HAP-1 (cell line): ENCODE measurements at regions not wholly inside any gene's neighbourhood (a gene's known extent, or its start where the extent isn't known, plus 50 kb on each side); places are given as distances from the start of the nearest gene placed in this dataset.

Experiments
- DNase-seq, 2 experiments: peaks; one replicate each; pipeline ENCODE4 v3.0.0-alpha.2; 2016 to 2020; ENCODE audit warnings: low spot score in 2 of 2
- H3K27me3 ChIP-seq: fragments of 250-450 bp; sonication (Bioruptor Pico); 2 replicates; pipeline ENCODE4 v1.5.1; 2020; ENCODE audit warnings: low read depth, mild to moderate bottlenecking, moderate library complexity
- H3K36me3 ChIP-seq: fragments of 250-450 bp; sonication (Bioruptor Pico); replicated peaks from 2 replicates; pipeline ENCODE4 v1.5.1; 2020; ENCODE audit warnings: mild to moderate bottlenecking
- H3K4me1 ChIP-seq: fragments of 250-450 bp; sonication (Bioruptor Pico); 2 replicates; pipeline ENCODE4 v1.5.1; 2020; ENCODE audit warnings: mild to moderate bottlenecking
- H3K4me3 ChIP-seq: fragments of 250-450 bp; sonication (Bioruptor Pico); 2 replicates; pipeline ENCODE4 v1.5.1; 2020; ENCODE audit warnings: mild to moderate bottlenecking, moderate library complexity
- H3K9me3 ChIP-seq: fragments of 250-450 bp; sonication (Bioruptor Pico); 2 replicates; pipeline ENCODE4 v1.5.1; 2020; ENCODE audit warnings: mild to moderate bottlenecking, moderate library complexity
- in situ Hi-C: fragments of 300-500 bp; cut with MboI; formaldehyde crosslinking; loops from 3 replicates; pipeline ENCODE4 v1.14.3; 2020; ENCODE audit warnings: low sequenced_read_pairs, inconsistent platforms, mixed read lengths

DNA sequence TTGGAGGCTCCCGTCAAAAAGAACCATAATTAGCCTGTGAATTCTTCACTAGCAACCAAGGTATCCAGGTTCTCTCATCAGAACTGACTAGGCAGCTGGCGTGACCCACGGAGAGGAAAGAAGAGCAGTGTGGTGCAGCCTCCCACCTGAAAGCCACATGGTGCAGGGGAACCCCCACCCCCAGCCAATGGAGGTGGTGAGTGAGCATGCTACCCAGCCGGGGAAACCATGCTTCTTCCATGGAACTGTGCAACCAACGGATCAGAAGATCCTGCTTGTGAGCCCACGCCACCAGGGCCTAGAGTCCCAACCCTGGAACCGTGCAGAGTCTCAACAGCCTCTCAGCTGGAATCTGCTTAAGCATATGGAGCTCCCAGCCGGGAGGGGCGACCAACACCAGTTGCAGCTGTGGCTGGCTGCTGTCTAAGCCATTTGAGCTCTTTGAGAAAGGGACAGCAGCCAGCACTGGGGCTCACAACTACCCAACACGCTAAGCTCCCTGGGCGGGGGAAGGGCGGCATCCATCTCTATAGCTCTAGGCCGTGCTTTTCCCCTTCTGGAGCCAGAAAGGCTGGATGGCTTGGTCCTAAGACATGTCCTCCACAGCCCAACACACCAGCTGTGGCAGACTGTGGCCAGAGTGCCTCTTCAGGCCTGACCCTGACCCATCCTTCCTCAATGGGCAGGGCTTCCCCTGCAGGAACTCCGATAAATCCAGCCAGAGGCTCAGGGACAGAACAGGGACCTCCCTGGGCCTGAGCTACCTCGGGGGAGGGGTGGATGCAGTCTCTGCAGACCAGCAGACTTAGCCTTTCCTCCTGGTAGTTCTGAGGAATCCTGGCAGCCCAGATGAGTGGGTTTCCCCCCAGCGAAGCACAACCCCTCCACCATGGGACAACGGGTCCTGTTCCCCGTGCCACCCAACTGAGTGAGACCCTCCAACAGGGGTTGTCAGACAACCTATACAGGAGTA is 151.4 kb upstream of the NXPH2 start:
- Histone ChIP-seq H3K36me3 (no peaks in the 10 kb centered on the region), H3K27me3 (no peaks in the 10 kb centered on the region), H3K9me3 (no peaks in the 10 kb centered on the region), H3K4me1 (peaks cover 14% of the 10 kb centered on the region), H3K4me3 (no peak overlapping the region)
- no peak for DNase-seq
- in situ Hi-C loops: no loop called here

DNA sequence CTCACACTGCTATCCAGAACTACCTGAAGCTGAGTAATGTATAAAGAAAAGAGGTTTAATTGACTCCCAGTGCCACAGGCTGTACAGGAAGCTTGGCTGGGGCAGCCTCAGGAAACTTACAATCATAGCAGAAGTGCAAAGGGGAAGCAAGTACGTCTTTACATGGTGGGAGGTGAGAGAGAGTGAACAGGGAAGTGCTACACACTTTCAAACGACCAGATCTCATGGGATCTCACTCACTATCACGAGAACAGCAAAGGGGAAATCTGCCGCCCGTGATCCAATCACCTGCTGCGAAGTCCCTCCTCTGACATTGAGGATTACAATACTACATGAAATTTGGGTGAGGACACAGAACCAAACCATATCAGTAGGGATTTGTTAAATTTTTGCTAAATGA is 150.4 kb upstream of the NXPH2 start:
- H3K4me3 ChIP-seq: no peak overlapping the region
- no peak for DNase-seq
- H3K27me3 ChIP-seq: no peaks in the 10 kb centered on the region
- peaks cover 14% of the 10 kb centered on the region for H3K4me1 ChIP-seq
- in situ Hi-C loops: no loop called here
- no peaks in the 10 kb centered on the region for H3K36me3 ChIP-seq
- no peaks in the 10 kb centered on the region for H3K9me3 ChIP-seq

DNA sequence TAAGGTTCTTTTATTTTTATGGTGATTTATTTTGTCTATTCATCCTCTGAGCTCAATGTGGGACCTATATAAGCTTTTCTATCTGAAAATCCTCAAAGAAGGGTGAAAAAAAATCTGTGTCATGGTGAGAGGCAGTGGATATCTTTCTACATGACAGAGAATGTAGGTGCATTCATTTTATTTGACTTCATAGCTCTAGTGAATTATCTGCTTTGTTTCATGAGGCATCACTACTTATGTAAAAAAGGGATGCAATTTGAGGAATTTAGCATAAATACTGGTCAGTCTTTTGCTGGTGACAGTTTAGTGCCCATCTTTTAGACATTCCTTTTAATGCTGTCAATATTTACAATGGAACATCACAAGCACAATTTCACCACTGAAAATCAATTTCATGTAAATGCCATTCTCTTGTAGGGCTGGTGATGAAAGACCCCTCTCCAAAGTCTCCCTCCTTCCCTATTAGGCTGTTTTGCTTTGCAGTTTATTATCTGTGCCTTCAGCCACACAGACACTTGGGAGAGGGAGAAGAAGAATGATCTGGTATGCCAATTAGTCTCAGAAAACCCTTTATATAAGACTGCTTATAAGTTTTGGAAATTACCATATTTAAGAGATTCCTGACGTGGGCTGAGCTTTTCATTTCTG is 148.3 kb upstream of the NXPH2 start:
- Histone ChIP-seq H3K27me3 (no peaks in the 10 kb centered on the region), H3K4me1 (peaks cover 14% of the 10 kb centered on the region), H3K9me3 (no peaks in the 10 kb centered on the region), H3K4me3 (no peak overlapping the region), H3K36me3 (no peaks in the 10 kb centered on the region)
- peak in 1 of 2 experiments; percentile 50 for DNase-seq
- in situ Hi-C loops: no loop called here

DNA sequence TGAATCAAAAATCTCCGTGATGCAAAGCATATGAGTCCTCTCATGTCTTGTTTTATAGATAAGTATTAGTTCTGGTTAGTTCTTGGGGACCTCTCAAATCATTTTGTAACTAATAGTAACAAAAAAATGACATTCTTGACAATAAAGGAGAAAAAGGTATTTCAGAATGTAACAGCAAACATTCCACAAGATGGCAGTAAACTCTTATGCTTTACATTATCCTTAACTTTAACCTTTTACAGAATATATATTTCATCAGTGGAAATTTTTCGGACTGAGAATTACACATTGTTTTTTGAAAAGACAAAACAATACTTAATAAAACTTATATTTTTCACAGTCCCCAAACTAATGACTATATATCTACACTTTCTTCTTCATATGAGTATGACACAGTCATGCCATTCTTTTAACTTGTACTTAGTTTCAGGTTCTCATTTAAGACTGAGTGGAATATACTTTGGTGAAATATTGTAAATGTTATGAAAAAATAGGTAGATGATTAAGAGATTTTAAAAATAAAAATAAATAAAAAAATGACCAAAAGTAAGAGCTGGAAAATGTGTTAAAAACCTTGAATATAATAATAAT is 142.9 kb upstream of the NXPH2 start:
- in situ Hi-C loops: no loop called here
- Histone ChIP-seq H3K9me3 (no peaks in the 10 kb centered on the region), H3K27me3 (no peaks in the 10 kb centered on the region), H3K4me3 (no peak overlapping the region), H3K4me1 (peaks cover 3% of the 10 kb centered on the region; the same call in 1 of the 2 replicates), H3K36me3 (no peaks in the 10 kb centered on the region)
- DNase-seq: peak in 1 of 2 experiments; percentile 48

DNA sequence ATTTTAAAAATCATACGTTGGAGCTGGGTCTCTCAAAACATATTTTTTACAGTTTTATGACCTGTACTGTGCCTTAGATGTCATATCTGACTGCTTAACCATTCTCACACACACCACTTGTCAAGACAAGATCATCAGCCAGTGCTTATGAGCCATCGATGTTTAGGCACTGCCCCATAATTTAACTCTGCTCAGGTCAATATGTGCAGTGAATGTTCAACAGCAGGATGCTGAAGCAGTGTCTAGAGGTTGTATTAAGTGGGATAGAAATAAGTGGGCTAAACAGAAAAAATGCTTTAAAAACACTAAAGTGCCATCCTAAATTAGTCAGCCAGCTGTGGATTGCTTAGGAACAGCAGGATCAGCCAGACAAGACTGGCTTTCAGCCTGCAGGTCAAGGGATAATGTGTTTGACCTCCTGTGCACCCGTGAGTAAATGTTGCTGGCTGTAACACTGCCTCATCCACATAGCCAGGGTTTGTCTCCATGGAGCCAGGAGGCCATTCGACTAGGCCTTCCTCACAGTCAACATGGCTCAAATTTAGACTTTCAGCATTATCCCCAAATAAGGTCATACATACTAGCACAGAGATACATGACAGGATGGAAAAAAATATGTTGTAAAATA is 139.0 kb upstream of the NXPH2 start:
- Histone ChIP-seq H3K36me3 (no peaks in the 10 kb centered on the region), H3K4me1 (no peaks in the 10 kb centered on the region), H3K4me3 (no peak overlapping the region), H3K27me3 (no peaks in the 10 kb centered on the region), H3K9me3 (no peaks in the 10 kb centered on the region)
- no peak for DNase-seq
- in situ Hi-C loops: no loop called here

DNA sequence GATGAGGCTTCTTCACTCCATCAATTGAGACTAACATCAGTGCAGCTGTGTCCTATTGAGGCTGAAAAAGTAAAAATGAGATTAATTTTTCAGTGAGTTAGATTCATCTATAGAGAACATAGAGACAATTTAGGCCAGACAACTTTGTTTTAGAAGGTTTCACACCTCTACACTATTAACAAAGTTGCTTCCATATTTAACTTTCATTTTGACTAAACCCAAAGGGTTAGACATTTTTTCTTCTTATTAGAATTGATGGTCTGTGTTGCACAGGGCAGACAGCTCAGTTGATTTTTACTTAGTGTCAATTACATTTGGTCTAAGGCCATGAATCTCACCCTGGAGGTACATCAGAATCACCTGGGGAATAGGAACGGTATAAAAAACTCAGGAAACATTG is 130.2 kb upstream of the NXPH2 start:
- Histone ChIP-seq H3K4me3 (no peak overlapping the region), H3K4me1 (no peaks in the 10 kb centered on the region), H3K36me3 (no peaks in the 10 kb centered on the region), H3K27me3 (no peaks in the 10 kb centered on the region), H3K9me3 (no peaks in the 10 kb centered on the region)
- DNase-seq: no peak
- in situ Hi-C loops: no loop called here

DNA sequence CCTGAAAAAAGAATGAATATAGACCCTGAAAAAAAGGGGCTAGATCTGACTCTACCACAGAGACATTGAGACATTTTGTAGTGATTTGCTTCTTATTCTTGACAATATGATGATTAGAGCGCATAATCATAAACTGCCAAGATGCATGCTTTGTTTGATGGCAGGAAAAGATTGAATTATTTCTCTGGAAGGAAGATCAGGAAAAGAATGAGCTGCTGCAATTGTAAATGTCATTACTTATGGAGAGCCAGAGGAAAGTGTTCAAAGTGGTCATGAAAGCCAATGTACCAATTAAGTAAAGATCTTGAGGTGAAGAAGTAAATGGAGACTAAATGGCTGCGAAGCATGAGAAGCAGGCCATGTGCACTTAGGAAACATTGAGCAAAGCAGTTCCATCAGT is 126.4 kb upstream of the NXPH2 start:
- Histone ChIP-seq H3K36me3 (no peaks in the 10 kb centered on the region), H3K4me3 (no peak overlapping the region), H3K9me3 (no peaks in the 10 kb centered on the region), H3K4me1 (no peaks in the 10 kb centered on the region), H3K27me3 (no peaks in the 10 kb centered on the region)
- DNase-seq: no peak
- in situ Hi-C loops: no loop called here

DNA sequence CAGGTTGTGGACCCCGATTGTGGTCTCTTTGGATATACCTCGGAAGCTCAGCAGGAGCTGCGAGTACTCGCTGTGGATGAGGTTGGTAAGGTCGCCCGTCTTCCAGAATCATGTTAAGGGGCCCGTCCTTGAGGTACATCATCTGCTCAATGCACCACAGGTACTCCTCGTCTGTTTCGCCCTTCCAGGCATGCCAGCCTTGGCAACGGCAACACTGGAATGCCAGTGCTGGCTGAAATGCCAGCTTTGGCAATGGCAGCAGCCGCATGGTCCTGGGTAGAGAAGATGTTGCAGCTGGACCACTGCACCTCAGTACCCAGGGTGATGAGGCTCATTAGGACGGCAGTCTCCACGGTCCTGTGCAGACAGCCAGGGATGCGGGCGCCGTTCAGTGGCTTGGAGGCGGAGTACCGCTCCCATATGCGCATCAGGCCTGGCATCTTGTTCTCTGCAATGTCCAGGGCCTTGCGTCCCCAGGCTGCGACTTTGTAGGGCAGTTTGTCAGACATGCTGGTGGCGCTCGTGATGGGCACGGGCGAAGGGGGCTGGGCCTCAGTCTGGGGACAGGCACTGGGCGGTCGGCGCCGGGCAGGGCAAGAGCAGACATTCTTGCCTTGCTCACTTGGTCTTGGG is 122.2 kb upstream of the NXPH2 start:
- no peak for DNase-seq
- Histone ChIP-seq H3K36me3 (no peaks in the 10 kb centered on the region), H3K4me1 (no peaks in the 10 kb centered on the region), H3K27me3 (no peaks in the 10 kb centered on the region), H3K9me3 (no peaks in the 10 kb centered on the region), H3K4me3 (no peak overlapping the region)
- in situ Hi-C loops: no loop called here

DNA sequence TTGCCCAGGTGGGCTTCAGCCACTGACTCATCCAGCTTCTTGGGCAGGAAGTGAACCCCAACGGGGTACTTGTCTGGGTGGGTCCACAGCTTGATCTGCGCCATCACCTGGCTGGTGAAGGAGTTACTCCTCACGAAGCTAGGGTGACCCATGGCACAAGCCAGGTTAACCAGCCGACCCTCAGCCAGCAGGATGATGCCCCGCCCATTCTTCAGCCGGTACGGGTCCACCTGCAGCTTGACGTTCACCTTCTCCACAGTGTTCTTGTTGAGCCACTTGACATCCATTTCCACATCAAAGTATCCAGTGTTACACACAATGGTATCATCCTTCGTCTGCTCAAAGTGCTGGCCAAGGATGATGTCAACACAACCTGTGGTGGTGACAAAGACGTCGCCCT is 121.3 kb upstream of the NXPH2 start:
- Histone ChIP-seq H3K9me3 (no peaks in the 10 kb centered on the region), H3K27me3 (no peaks in the 10 kb centered on the region), H3K36me3 (no peaks in the 10 kb centered on the region), H3K4me3 (no peak overlapping the region), H3K4me1 (no peaks in the 10 kb centered on the region)
- in situ Hi-C loops: no loop called here
- no peak for DNase-seq

DNA sequence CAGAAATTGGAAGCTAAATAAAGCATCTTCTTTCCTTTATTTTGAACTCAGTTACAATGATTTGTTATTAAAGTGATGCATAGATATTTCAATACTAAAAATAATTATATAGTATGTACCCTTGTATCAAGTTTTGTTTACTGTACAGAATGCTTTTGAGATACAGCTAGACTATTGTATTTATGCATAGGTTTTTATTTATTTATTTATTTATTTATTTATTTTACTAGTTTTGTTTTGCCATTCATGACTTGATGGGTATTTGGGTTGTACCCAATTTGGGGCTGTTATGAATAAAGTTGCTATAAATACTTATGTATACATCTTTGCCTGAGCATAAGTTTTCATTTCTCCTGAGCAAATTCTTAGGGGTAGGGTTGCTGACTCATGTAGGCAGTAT is 118.7 kb upstream of the NXPH2 start:
- Histone ChIP-seq H3K4me1 (no peaks in the 10 kb centered on the region), H3K36me3 (no peaks in the 10 kb centered on the region), H3K9me3 (no peaks in the 10 kb centered on the region), H3K27me3 (no peaks in the 10 kb centered on the region), H3K4me3 (no peak overlapping the region)
- no peak for DNase-seq
- in situ Hi-C loops: no loop called here

DNA sequence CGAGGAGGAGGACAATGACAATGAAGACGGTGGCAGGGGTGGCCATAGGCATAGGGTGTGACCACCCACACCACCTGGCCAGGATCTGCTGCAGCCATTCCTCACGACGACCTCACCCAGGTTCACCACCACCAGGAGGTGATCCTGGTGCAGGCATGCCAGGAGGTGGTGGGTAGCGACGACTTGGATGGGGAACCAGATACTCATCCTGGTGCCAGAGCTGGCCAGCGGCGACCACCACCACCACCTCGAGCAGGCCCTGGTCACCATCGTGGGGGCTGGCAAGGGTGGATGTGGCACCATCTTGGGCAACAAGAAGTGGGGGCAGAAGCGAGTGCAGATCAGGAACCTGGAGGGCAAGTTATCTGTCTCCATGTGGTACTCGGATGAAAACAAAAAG is 117.1 kb upstream of the NXPH2 start:
- DNase-seq: no peak

DNA sequence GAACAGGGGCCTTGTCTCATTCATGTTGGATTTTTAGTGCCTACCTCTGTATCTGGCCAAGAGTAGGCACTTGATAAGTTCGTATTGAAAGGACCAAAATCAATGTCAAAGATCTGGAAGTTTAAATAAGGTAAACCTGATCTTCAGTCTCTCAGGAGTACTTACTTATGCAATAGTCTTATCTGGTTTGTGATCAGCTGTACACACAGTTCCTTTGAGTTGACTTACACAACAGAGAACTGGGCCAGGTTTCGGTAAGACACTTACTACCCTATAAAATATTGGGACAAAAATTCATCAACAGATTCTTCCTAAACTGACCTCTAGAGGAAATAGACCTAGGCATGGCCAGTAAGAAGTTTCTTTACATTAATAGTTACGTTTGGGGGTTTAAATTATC is 113.6 kb upstream of the NXPH2 start:
- H3K4me1 ChIP-seq: no peaks in the 10 kb centered on the region
- H3K27me3 ChIP-seq: no peaks in the 10 kb centered on the region
- in situ Hi-C loops: no loop called here
- no peaks in the 10 kb centered on the region for H3K9me3 ChIP-seq
- no peak for DNase-seq
- no peaks in the 10 kb centered on the region for H3K36me3 ChIP-seq
- H3K4me3 ChIP-seq: no peak overlapping the region

More for the DNA sequence above, 117.1 kb upstream of the NXPH2 start:
- H3K36me3 ChIP-seq: no peaks in the 10 kb centered on the region
- H3K4me3 ChIP-seq: no peak overlapping the region
- no peaks in the 10 kb centered on the region for H3K9me3 ChIP-seq
- H3K4me1 ChIP-seq: no peaks in the 10 kb centered on the region
- H3K27me3 ChIP-seq: no peaks in the 10 kb centered on the region
- in situ Hi-C loops: no loop called here

DNA sequence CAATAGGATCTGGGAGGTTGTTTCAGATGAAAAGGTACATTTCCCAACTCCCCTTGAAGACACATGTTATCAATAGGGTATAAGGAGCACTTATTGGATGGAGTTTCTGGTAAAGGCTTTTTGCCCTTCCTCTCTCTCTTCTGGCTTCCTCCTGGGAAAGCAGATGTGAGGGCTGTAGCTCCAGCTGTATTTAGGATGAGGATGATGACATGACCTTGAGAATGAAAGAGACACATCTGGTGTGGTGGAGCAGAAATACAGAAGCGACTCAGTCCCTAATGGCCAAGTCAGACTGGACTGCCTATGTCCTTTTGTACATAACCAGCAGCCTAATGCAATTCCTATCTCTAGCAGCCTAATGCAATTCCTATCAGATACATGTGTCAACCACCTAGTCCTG is 100.9 kb upstream of the NXPH2 start:
- in situ Hi-C loops: no loop called here
- no peak for DNase-seq
- Histone ChIP-seq H3K4me3 (no peak overlapping the region), H3K36me3 (no peaks in the 10 kb centered on the region), H3K9me3 (no peaks in the 10 kb centered on the region), H3K4me1 (no peaks in the 10 kb centered on the region), H3K27me3 (no peaks in the 10 kb centered on the region)
